Endodermal cell (in vitro differentiated cells): ENCODE measurements at regions not wholly inside any gene's neighbourhood (a gene's known extent, or its start where the extent isn't known, plus 50 kb on each side); places are given as distances from the start of the nearest gene placed in this dataset.

Source experiments
- DNase-seq: peaks from one replicate; pipeline ENCODE4 v3.0.0-alpha.2; 2017
- H3K27ac ChIP-seq: 2 replicates; pipeline ENCODE4 v1.5.1; 2013; ENCODE audit warnings: mild to moderate bottlenecking, low read depth, low read length, moderate library complexity
- H3K27me3 ChIP-seq: 2 replicates; pipeline ENCODE4 v1.6.1; 2013; ENCODE audit warnings: mild to moderate bottlenecking, low read length, moderate library complexity; ENCODE audit not compliant: insufficient read depth, control insufficient read depth, poor library complexity, severe bottlenecking
- H3K36me3 ChIP-seq: 2 replicates; pipeline ENCODE4 v1.7.0; 2013; ENCODE audit warnings: mild to moderate bottlenecking, low read length, moderate library complexity; ENCODE audit not compliant: control insufficient read depth, insufficient read depth
- H3K4me1 ChIP-seq: one replicate; pipeline ENCODE4 v1.7.0; 2013; ENCODE audit warnings: low read length; ENCODE audit not compliant: control insufficient read depth, insufficient read depth
- H3K4me3 ChIP-seq: 2 replicates; pipeline ENCODE4 v1.5.1; 2013; ENCODE audit warnings: mild to moderate bottlenecking, low read length, moderate library complexity
- H3K9ac ChIP-seq: 2 replicates; pipeline ENCODE4 v1.6.1; 2013; ENCODE audit warnings: mild to moderate bottlenecking, low read length, moderate library complexity; ENCODE audit not compliant: poor library complexity, severe bottlenecking; ENCODE audit errors: extremely low read depth
- H3K9me3 ChIP-seq: 2 replicates; pipeline ENCODE4 v1.6.1; 2013; ENCODE audit warnings: mild to moderate bottlenecking, low read length, moderate library complexity; ENCODE audit not compliant: control insufficient read depth
- H3K27ac Mint-ChIP-seq: 2 replicates; pipeline ENCODE4 v1.8.0; 2020; ENCODE audit warnings: mixed read lengths
- H3K27me3 Mint-ChIP-seq: 2 replicates; pipeline ENCODE4 v1.8.0; 2021; ENCODE audit warnings: mild to moderate bottlenecking, mixed read lengths; ENCODE audit not compliant: insufficient read depth
- H3K36me3 Mint-ChIP-seq: 2 replicates; pipeline ENCODE4 v1.8.0; 2020; ENCODE audit warnings: low read depth, mixed read lengths
- H3K4me1 Mint-ChIP-seq: 2 replicates; pipeline ENCODE4 v1.8.0; 2020; ENCODE audit warnings: mixed read lengths
- H3K4me3 Mint-ChIP-seq: 2 replicates; pipeline ENCODE4 v1.8.0; 2020; ENCODE audit warnings: mild to moderate bottlenecking, moderate library complexity, mixed read lengths
- H3K9me3 Mint-ChIP-seq: 2 replicates; pipeline ENCODE4 v1.8.0; 2020; ENCODE audit warnings: mild to moderate bottlenecking, mixed read lengths
- WGBS, 2 experiments: methylation state at CpG; one replicate each; pipeline versions ENCODE4 v1.1.5 to v1.1.7; 2013; ENCODE audit warnings: missing lambda C conversion rate in 2 of 2, mixed read lengths in 1 of 2; ENCODE audit not compliant: insufficient coverage in 1 of 2, insufficient read length in 1 of 2; 5-methylcytosine and 5-hydroxymethylcytosine counted together
- TF ChIP-seq, protein P1 (sequence below): fragments of 200-600 bp; sonication (generic); conservative IDR thresholded peaks from 2 replicates; pipeline ENCODE4 v1.5.0; 2021; ENCODE audit warnings: antibody characterized with exemption, mild to moderate bottlenecking

DNA sequence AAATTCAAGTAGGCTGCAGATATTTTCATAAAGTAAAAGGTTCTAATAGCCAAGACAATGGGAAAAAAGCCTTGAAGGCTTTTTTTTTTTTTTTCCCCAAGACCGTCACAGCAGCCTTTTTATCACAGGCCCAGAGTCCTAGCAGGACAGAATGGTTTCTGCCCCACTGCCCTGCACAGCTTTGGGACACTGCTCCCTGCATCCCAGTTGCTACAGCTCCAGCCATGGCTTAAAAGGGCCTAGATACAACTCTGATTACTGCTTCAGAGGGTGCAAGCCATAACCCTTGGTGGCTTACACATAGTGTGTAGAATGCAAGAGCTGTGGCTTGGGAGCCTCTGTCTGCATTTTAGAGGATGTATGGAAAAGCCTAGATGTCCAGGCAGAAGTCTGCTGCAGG is 1362.8 kb downstream of the SLITRK5 start:
- Histone ChIP-seq H3K9me3 (peaks cover 17% of the 10 kb centered on the region), H3K27ac (no peak overlapping the region), H3K27me3 (no peaks in the 10 kb centered on the region), H3K9ac (no peak overlapping the region), H3K4me3 (no peak overlapping the region), H3K36me3 (no peaks in the 10 kb centered on the region), H3K4me1 (no peaks in the 10 kb centered on the region)
- no peak overlapping the region for H3K27ac Mint-ChIP-seq
- no peaks in the 10 kb centered on the region for H3K4me1 Mint-ChIP-seq
- H3K27me3 Mint-ChIP-seq = no peaks in the 10 kb centered on the region
- 94 to 100% methylated on average over 1 of the region's 1 CpG for WGBS, 2 experiments
- peaks cover 38% of the 10 kb centered on the region for H3K9me3 Mint-ChIP-seq
- TF ChIP-seq, protein P1, sequence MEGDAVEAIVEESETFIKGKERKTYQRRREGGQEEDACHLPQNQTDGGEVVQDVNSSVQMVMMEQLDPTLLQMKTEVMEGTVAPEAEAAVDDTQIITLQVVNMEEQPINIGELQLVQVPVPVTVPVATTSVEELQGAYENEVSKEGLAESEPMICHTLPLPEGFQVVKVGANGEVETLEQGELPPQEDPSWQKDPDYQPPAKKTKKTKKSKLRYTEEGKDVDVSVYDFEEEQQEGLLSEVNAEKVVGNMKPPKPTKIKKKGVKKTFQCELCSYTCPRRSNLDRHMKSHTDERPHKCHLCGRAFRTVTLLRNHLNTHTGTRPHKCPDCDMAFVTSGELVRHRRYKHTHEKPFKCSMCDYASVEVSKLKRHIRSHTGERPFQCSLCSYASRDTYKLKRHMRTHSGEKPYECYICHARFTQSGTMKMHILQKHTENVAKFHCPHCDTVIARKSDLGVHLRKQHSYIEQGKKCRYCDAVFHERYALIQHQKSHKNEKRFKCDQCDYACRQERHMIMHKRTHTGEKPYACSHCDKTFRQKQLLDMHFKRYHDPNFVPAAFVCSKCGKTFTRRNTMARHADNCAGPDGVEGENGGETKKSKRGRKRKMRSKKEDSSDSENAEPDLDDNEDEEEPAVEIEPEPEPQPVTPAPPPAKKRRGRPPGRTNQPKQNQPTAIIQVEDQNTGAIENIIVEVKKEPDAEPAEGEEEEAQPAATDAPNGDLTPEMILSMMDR = no peak
- no peak for DNase-seq
- peaks cover 6% of the 10 kb centered on the region for H3K36me3 Mint-ChIP-seq
- no peak overlapping the region for H3K4me3 Mint-ChIP-seq

DNA sequence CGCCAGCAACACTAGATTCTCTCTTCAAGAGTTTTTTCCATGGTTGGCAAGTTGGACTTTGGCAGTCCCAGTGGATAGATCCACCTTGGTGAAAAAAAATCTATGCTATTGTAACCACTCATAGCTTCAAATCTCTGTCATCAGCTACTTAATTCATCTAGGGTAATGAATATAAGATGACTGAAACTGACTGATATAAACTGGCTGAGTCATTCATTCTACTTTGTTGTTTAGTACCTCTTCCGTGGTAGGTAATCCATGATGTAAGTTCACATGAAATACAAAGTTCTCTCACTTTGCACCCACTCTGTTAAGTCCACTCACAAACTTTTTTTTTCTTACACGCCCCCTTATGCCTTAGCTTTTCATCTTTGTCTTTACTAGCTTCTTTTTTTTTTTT is 1381.5 kb downstream of the SLITRK5 start:
- Mint-ChIP-seq H3K27me3 (no peaks in the 10 kb centered on the region), H3K27ac (no peak overlapping the region), H3K36me3 (no peaks in the 10 kb centered on the region), H3K4me1 (peaks cover 2% of the 10 kb centered on the region), H3K4me3 (no peak overlapping the region), H3K9me3 (peaks cover 2% of the 10 kb centered on the region)
- Histone ChIP-seq H3K36me3 (no peaks in the 10 kb centered on the region), H3K9me3 (no peaks in the 10 kb centered on the region), H3K9ac (no peak overlapping the region), H3K4me1 (peaks cover 3% of the 10 kb centered on the region), H3K4me3 (no peak overlapping the region), H3K27me3 (no peaks in the 10 kb centered on the region), H3K27ac (no peak overlapping the region)
- TF ChIP-seq, protein P1 = no peak
- no peak for DNase-seq
- WGBS, 2 experiments = 98 to 100% methylated on average over 1 to 3 of the region's 3 CpGs

DNA sequence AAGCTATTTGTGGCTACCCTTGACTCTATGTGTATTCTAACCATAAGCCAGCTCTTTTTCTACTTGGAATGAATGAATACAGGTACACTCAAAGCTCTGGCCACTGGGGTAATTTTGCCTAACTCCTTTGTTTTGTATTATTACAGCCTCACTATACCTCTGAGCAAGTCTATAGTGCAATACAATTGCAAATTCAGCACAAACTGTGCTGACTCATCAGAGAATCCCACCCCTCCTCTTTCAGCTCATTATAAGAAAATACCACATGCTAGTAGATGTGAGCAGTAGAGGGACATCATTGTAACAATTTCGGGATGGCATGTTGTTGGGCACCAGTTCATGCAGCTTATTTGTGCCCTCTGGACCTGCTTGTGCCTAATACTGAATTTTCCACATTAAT is 1382.2 kb downstream of the SLITRK5 start:
- Histone ChIP-seq H3K9me3 (no peaks in the 10 kb centered on the region), H3K27me3 (no peaks in the 10 kb centered on the region), H3K36me3 (no peaks in the 10 kb centered on the region), H3K4me3 (no peak overlapping the region), H3K4me1 (peaks cover 3% of the 10 kb centered on the region), H3K9ac (no peak overlapping the region), H3K27ac (no peak overlapping the region)
- no peaks in the 10 kb centered on the region for H3K27me3 Mint-ChIP-seq
- TF ChIP-seq, protein P1 = no peak
- H3K27ac Mint-ChIP-seq = no peak overlapping the region
- WGBS, 2 experiments = 90 to 91% methylated on average over 1 of the region's 1 CpG
- H3K4me1 Mint-ChIP-seq = peaks cover 2% of the 10 kb centered on the region
- H3K9me3 Mint-ChIP-seq = peaks cover 2% of the 10 kb centered on the region
- H3K4me3 Mint-ChIP-seq = no peak overlapping the region
- DNase-seq = no peak
- H3K36me3 Mint-ChIP-seq = no peaks in the 10 kb centered on the region
